IMR-90 (cell line): ENCODE measurements at regions not wholly inside any gene's neighbourhood (a gene's known extent, or its start where the extent isn't known, plus 50 kb on each side); places are given as distances from the start of the nearest gene placed in this dataset.

Experiments
- ATAC-seq: fragments of 200-7000 bp; cut with Tn5 transposase; 2 replicates; pipeline ENCODE4 v1.9.1; 2020; ENCODE audit warnings: low read depth, mild to moderate bottlenecking, moderate library complexity
- BruUV-seq: library from RNA; stranded (reverse); fragments of 400-500 nt; replicated peaks from 2 replicates; lab custom pipeline; 2021; lab: Mats Ljungman, UMichigan
- CTCF ChIA-PET: fragments of 300-600 bp; formaldehyde crosslinking; extraction: SDS; loops from one replicate; lab custom pipeline; 2021; ENCODE audit warnings: antibody characterized with exemption; lab: Yijun Ruan, JAX
- POLR2A ChIA-PET: fragments of 300-600 bp; sonication (Branson Sonifier 250); formaldehyde crosslinking; loops from one replicate; lab custom pipeline; 2022; ENCODE audit warnings: antibody characterized with exemption; ENCODE audit not compliant: unreplicated experiment; lab: Charles Lee
- DNase-seq: peaks from one replicate; pipeline ENCODE4 v3.0.0; 2013
- H2AFZ ChIP-seq: replicated peaks from 2 replicates; pipeline ENCODE3; 2013; ENCODE audit warnings: low read length, mild to moderate bottlenecking; ENCODE audit not compliant: poor library complexity
- H2AK5ac ChIP-seq: 2 replicates; pipeline ENCODE4 v1.6.1; 2013; ENCODE audit warnings: low read depth, low read length, inconsistent platforms
- H2AK9ac ChIP-seq: replicated peaks from 2 replicates; pipeline ENCODE3; 2013; ENCODE audit warnings: mild to moderate bottlenecking, low read depth, low read length, moderate library complexity; ENCODE audit not compliant: poor library complexity
- H2BK120ac ChIP-seq: 2 replicates; pipeline ENCODE4 v1.6.1; 2013; ENCODE audit warnings: low read depth, low read length, inconsistent platforms
- H2BK15ac ChIP-seq: 3 replicates; pipeline ENCODE4 v1.6.1; 2013; ENCODE audit warnings: low read depth, low read length, inconsistent platforms
- H2BK20ac ChIP-seq: 2 replicates; pipeline ENCODE4 v1.6.1; 2013; ENCODE audit warnings: low read depth, mild to moderate bottlenecking, inconsistent platforms, low read length, moderate library complexity
- H2BK5ac ChIP-seq: 2 replicates; pipeline ENCODE4 v1.6.1; 2013; ENCODE audit warnings: mild to moderate bottlenecking, low read depth, low read length, inconsistent platforms; ENCODE audit not compliant: poor library complexity, severe bottlenecking
- H3K14ac ChIP-seq: replicated peaks from 2 replicates; pipeline ENCODE4 v1.6.1; 2013; ENCODE audit warnings: low read depth, low read length, inconsistent platforms
- H3K18ac ChIP-seq: 2 replicates; pipeline ENCODE4 v1.6.1; 2013; ENCODE audit warnings: low read depth, low read length, control low read depth
- H3K23ac ChIP-seq: 2 replicates; pipeline ENCODE4 v1.6.1; 2013; ENCODE audit warnings: low read depth, low read length, inconsistent platforms
- H3K27ac ChIP-seq: 2 replicates; pipeline ENCODE4 v1.5.1; 2013; ENCODE audit warnings: mild to moderate bottlenecking, control low read depth, low read length; ENCODE audit not compliant: insufficient read depth
- H3K27me3 ChIP-seq: 2 replicates; pipeline ENCODE4 v1.6.1; 2013; ENCODE audit warnings: low read length; ENCODE audit not compliant: control insufficient read depth, insufficient read depth
- H3K36me3 ChIP-seq: 2 replicates; pipeline ENCODE4 v1.6.1; 2013; ENCODE audit warnings: low read length, mixed read lengths; ENCODE audit not compliant: control insufficient read depth, insufficient read depth
- H3K4ac ChIP-seq: 2 replicates; pipeline ENCODE4 v1.6.1; 2013; ENCODE audit warnings: low read depth, low read length, inconsistent platforms
- H3K4me1 ChIP-seq: 2 replicates; pipeline ENCODE4 v1.6.1; 2013; ENCODE audit warnings: low read length, mixed read lengths; ENCODE audit not compliant: control insufficient read depth, insufficient read depth
- H3K4me2 ChIP-seq: 2 replicates; pipeline ENCODE4 v1.6.1; 2013; ENCODE audit warnings: low read depth, mild to moderate bottlenecking, control low read depth, low read length, moderate library complexity
- H3K4me3 ChIP-seq: 2 replicates; pipeline ENCODE4 v1.5.1; 2013; ENCODE audit warnings: low read depth, mild to moderate bottlenecking, control low read depth, low read length, moderate library complexity; ENCODE audit not compliant: insufficient read depth
- H3K56ac ChIP-seq: 2 replicates; pipeline ENCODE4 v1.6.1; 2013; ENCODE audit warnings: low read length, inconsistent platforms; ENCODE audit not compliant: insufficient read depth; ENCODE audit errors: extremely low read depth
- H3K79me1 ChIP-seq, 2 experiments: 2 replicates each; pipeline ENCODE4 v1.6.1; 2013; ENCODE audit warnings: low read length in 2 of 2, inconsistent platforms in 1 of 2, low read depth in 1 of 2
- H3K9ac ChIP-seq: 2 replicates; pipeline ENCODE4 v1.6.1; 2013; ENCODE audit warnings: low read depth, low read length, control low read depth
- H3K9me1 ChIP-seq: 2 replicates; pipeline ENCODE4 v1.6.1; 2013; ENCODE audit warnings: low read length, inconsistent platforms; ENCODE audit not compliant: insufficient read depth
- H3K9me3 ChIP-seq: 2 replicates; pipeline ENCODE4 v1.6.1; 2013; ENCODE audit warnings: low read length; ENCODE audit not compliant: control insufficient read depth, insufficient read depth
- H4K20me1 ChIP-seq: 2 replicates; pipeline ENCODE4 v1.6.1; 2013; ENCODE audit warnings: low read length, inconsistent platforms; ENCODE audit not compliant: insufficient read depth
- H4K5ac ChIP-seq: 2 replicates; pipeline ENCODE4 v1.6.1; 2013; ENCODE audit warnings: mild to moderate bottlenecking, low read depth, low read length, control low read depth
- H4K8ac ChIP-seq, 2 experiments: 2 replicates each; pipeline ENCODE4 v1.6.1; 2013; ENCODE audit warnings: low read depth in 2 of 2, low read length in 2 of 2, control low read depth in 1 of 2, inconsistent platforms in 1 of 2
- H4K91ac ChIP-seq: 2 replicates; pipeline ENCODE4 v1.6.1; 2013; ENCODE audit warnings: low read depth, low read length, inconsistent platforms; ENCODE audit not compliant: insufficient read depth
- BHLHE40 ChIP-seq: fragments of 150-350 bp; IDR thresholded peaks from 2 replicates; pipeline ENCODE4 v1.6.1; 2016; ENCODE audit warnings: mild to moderate bottlenecking, low read depth, low read length
- CEBPB ChIP-seq: IDR thresholded peaks from 2 replicates; pipeline ENCODE4 v1.6.1; 2012; ENCODE audit warnings: low read depth, low read length, improper control_type of control experiment
- CHD1 ChIP-seq: IDR thresholded peaks from 2 replicates; pipeline ENCODE4 v1.6.1; 2012; ENCODE audit warnings: low read depth, low read length, improper control_type of control experiment
- ELK1 ChIP-seq: fragments of 150-350 bp; IDR thresholded peaks from 2 replicates; pipeline ENCODE4 v1.6.1; 2016; ENCODE audit warnings: low read depth, mild to moderate bottlenecking, low read length, moderate library complexity, borderline replicate concordance
- MAZ ChIP-seq: IDR thresholded peaks from 2 replicates; pipeline ENCODE4 v1.6.1; 2012; ENCODE audit warnings: low read depth, mild to moderate bottlenecking, low read length, improper control_type of control experiment, moderate library complexity, borderline replicate concordance
- NFE2L2 ChIP-seq: fragments of 150-350 bp; IDR thresholded peaks from 2 replicates; pipeline ENCODE4 v1.6.1; 2016; ENCODE audit warnings: low read depth, mild to moderate bottlenecking, low read length
- RAD21 ChIP-seq: IDR thresholded peaks from 2 replicates; pipeline ENCODE4 v1.6.1; 2012; ENCODE audit warnings: low read length, improper control_type of control experiment
- RCOR1 ChIP-seq: IDR thresholded peaks from 2 replicates; pipeline ENCODE4 v1.6.1; 2012; ENCODE audit warnings: mild to moderate bottlenecking, low read length, improper control_type of control experiment; ENCODE audit not compliant: insufficient replicate concordance
- RFX5 ChIP-seq: IDR thresholded peaks from 2 replicates; pipeline ENCODE4 v1.8.0; 2012; ENCODE audit warnings: low read depth, mild to moderate bottlenecking, low read length, moderate library complexity
- WGBS, 2 experiments: methylation state at CpG; one replicate each; pipeline versions ENCODE4 v1.1.5 to v1.1.7; 2013; ENCODE audit warnings: missing lambda C conversion rate in 2 of 2; ENCODE audit not compliant: insufficient read length in 1 of 2; ENCODE audit errors: extremely low coverage in 2 of 2; 5-methylcytosine and 5-hydroxymethylcytosine counted together
- dilution Hi-C: fragments of 300-500 bp; cut with HindIII; formaldehyde crosslinking; loops from one replicate; pipeline ENCODE4 v1.14.3; 2018; ENCODE audit warnings: low sequenced_read_pairs; ENCODE audit not compliant: unreplicated experiment
- in situ Hi-C: fragments of 300-500 bp; cut with MboI; formaldehyde crosslinking; loops from 3 replicates; pipeline ENCODE4 v1.14.3; 2019; ENCODE audit warnings: low sequenced_read_pairs, inconsistent platforms, mixed read lengths
- intact Hi-C: fragments of 100-400 bp; cut with micrococcal nuclease; formaldehyde crosslinking; loops from 2 replicates; pipeline ENCODE4 v1.10.0; 2022
- TF ChIP-seq, protein P1 (sequence below): conservative IDR thresholded peaks from 2 replicates; pipeline ENCODE4 v1.5.1; 2012; ENCODE audit warnings: mild to moderate bottlenecking, low read depth, low read length, improper control_type of control experiment
- TF ChIP-seq, protein P2 (sequence below): fragments of 150-350 bp; IDR thresholded peaks from 2 replicates; pipeline ENCODE4 v1.6.1; 2017; ENCODE audit warnings: mild to moderate bottlenecking, antibody characterized with exemption, low read length, low read depth

DNA sequence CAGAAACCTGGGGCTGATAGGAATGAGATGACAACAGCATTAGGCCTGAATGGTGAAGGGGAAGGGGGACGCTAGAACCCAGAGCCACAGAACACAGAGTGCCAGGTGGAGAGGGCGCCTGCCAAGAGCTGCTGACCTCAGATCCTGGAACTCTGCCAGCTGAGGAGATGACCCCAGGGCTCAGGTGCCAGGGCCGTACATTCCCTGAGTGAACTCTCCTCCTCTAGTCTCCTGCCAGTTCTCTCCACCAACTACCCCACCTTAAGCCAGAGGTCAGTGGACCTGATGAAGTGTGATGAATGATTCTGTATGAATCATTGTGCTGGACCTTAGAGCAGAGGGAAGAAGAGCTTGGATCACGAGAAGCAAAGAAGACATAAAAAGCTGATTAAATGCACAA is 1582.2 kb upstream of the ACVR2A start:
- Histone ChIP-seq H4K5ac (no peak overlapping the region), H2BK20ac (no peak overlapping the region), H3K14ac (no peak overlapping the region), H2BK120ac (no peak overlapping the region), H3K4me3 (no peak overlapping the region), H3K18ac (no peak overlapping the region), H3K4ac (no peak overlapping the region), H3K27ac (no peak overlapping the region), H2AK9ac (no peak overlapping the region), H2BK15ac (no peak overlapping the region), H3K9ac (no peak overlapping the region), H3K9me1 (no peaks in the 10 kb centered on the region), H2BK5ac (no peak overlapping the region), H3K4me2 (no peak overlapping the region), H3K56ac (no peak overlapping the region), H3K36me3 (no peaks in the 10 kb centered on the region), H3K23ac (no peak overlapping the region), H4K20me1 (no peaks in the 10 kb centered on the region), H3K9me3 (no peaks in the 10 kb centered on the region), H3K4me1 (peaks cover 5% of the 10 kb centered on the region; the same call in 1 of the 2 replicates), H2AFZ (no peak overlapping the region), H4K8ac (no peak overlapping the region), H2AK5ac (no peak overlapping the region), H3K79me1 (no peaks in the 10 kb centered on the region), H4K91ac (no peak overlapping the region), H3K27me3 (no peaks in the 10 kb centered on the region)
- TF ChIP-seq BHLHE40 = no peak
- TF ChIP-seq ELK1 = no peak
- TF ChIP-seq CEBPB = no peak
- TF ChIP-seq, protein P1, sequence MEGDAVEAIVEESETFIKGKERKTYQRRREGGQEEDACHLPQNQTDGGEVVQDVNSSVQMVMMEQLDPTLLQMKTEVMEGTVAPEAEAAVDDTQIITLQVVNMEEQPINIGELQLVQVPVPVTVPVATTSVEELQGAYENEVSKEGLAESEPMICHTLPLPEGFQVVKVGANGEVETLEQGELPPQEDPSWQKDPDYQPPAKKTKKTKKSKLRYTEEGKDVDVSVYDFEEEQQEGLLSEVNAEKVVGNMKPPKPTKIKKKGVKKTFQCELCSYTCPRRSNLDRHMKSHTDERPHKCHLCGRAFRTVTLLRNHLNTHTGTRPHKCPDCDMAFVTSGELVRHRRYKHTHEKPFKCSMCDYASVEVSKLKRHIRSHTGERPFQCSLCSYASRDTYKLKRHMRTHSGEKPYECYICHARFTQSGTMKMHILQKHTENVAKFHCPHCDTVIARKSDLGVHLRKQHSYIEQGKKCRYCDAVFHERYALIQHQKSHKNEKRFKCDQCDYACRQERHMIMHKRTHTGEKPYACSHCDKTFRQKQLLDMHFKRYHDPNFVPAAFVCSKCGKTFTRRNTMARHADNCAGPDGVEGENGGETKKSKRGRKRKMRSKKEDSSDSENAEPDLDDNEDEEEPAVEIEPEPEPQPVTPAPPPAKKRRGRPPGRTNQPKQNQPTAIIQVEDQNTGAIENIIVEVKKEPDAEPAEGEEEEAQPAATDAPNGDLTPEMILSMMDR = no peak
- TF ChIP-seq, protein P2, sequence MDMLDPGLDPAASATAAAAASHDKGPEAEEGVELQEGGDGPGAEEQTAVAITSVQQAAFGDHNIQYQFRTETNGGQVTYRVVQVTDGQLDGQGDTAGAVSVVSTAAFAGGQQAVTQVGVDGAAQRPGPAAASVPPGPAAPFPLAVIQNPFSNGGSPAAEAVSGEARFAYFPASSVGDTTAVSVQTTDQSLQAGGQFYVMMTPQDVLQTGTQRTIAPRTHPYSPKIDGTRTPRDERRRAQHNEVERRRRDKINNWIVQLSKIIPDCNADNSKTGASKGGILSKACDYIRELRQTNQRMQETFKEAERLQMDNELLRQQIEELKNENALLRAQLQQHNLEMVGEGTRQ = no peak
- TF ChIP-seq RFX5 = no peak
- TF ChIP-seq MAZ = no peak
- no peak for TF ChIP-seq RAD21
- TF ChIP-seq NFE2L2 = no peak
- TF ChIP-seq CHD1 = no peak
- TF ChIP-seq RCOR1 = no peak
- in situ Hi-C loops (no loop called here), intact Hi-C loops (no loop called here), dilution Hi-C loops (no loop called here)
- ChIA-PET POLR2A (no interaction called here), CTCF (no interaction called here)
- ATAC-seq (no peak), DNase-seq (no peak)
- BruUV-seq = no TSS peak
- WGBS, 2 experiments = 83% methylated on average over 1 of the region's 4 CpGs; no CpG with 5 or more reads in 1 of the 2 experiments
